Endothelial cell of umbilical vein (primary cell): ENCODE measurements at regions not wholly inside any gene's neighbourhood (a gene's known extent, or its start where the extent isn't known, plus 50 kb on each side); places are given as distances from the start of the nearest gene placed in this dataset.

ENCODE experiments used
- BruUV-seq: library from RNA; stranded (reverse); fragments of 400-500 nt; replicated peaks from 2 replicates; lab custom pipeline; 2021; lab: Mats Ljungman, UMichigan
- CTCF ChIA-PET: fragments of 300-600, 350-600 bp; sonication (Branson Sonifier 250); formaldehyde crosslinking; loops from one replicate; lab custom pipeline; 2021; ENCODE audit warnings: antibody characterized with exemption, inconsistent platforms; lab: Charles Lee
- POLR2A ChIA-PET: fragments of 300-600, 350-600 bp; sonication (Branson Sonifier 250); formaldehyde crosslinking; loops from one replicate; lab custom pipeline; 2021; ENCODE audit warnings: antibody characterized with exemption, inconsistent platforms; lab: Charles Lee
- DNase-seq: peaks from one replicate; pipeline ENCODE4 v3.0.0-alpha.2; 2011; ENCODE audit warnings: low read depth, low spot score
- FAIRE-seq: peaks from 2 replicates; lab custom pipeline; 2011; peaks lifted over from hg19 to GRCh38; lab: Jason Lieb, UNC
- H2AFZ ChIP-seq: 2 replicates; pipeline ENCODE4 v1.6.0; 2012; ENCODE audit warnings: low read depth, low read length, control low read depth, inconsistent platforms
- H3K27ac ChIP-seq: 2 replicates; pipeline ENCODE4 v1.5.1; 2011; ENCODE audit warnings: low read depth, mild to moderate bottlenecking, control low read depth, low read length, moderate library complexity; ENCODE audit not compliant: insufficient read depth
- H3K27me3 ChIP-seq, 2 experiments: 2 replicates each; pipeline versions ENCODE4 v1.6.0 to v1.6.1; 2011; ENCODE audit warnings: low read length in 2 of 2, mixed read lengths in 1 of 2; ENCODE audit not compliant: control insufficient read depth in 2 of 2, insufficient read depth in 2 of 2
- H3K36me3 ChIP-seq, 2 experiments: 2 replicates in 1 of 2; 3 replicates in 1 of 2; pipeline ENCODE4 v1.5.1; 2011; ENCODE audit warnings: low read length in 2 of 2, mild to moderate bottlenecking in 1 of 2, moderate library complexity in 1 of 2; ENCODE audit not compliant: control insufficient read depth in 2 of 2, insufficient read depth in 2 of 2; ENCODE audit errors: extremely low read depth in 1 of 2
- H3K4me1 ChIP-seq: 3 replicates; pipeline ENCODE4 v1.5.1; 2011; ENCODE audit warnings: mild to moderate bottlenecking, low read length; ENCODE audit not compliant: control insufficient read depth, insufficient read depth; ENCODE audit errors: extremely low read depth
- H3K4me2 ChIP-seq: 2 replicates; pipeline ENCODE4 v1.6.1; 2011; ENCODE audit warnings: low read length, control low read depth, mixed read lengths; ENCODE audit not compliant: insufficient read depth
- H3K4me3 ChIP-seq, 3 experiments: fragments of 200-600 bp in 1 of 3; sonication (generic), shearing (Covaris generic) in 1 of 3; replicated peaks in 1 of 3; 2 replicates each; pipeline ENCODE4 v1.5.1; 2011 to 2016; ENCODE audit warnings: control low read depth in 3 of 3, low read length in 3 of 3, mild to moderate bottlenecking in 2 of 3, inconsistent platforms in 1 of 3, low read depth in 1 of 3, moderate library complexity in 1 of 3; ENCODE audit not compliant: insufficient read depth in 1 of 3
- H3K79me2 ChIP-seq: 2 replicates; pipeline ENCODE4 v1.6.0; 2012; ENCODE audit warnings: low read length, inconsistent platforms; ENCODE audit not compliant: control insufficient read depth, insufficient read depth
- H3K9ac ChIP-seq: replicated peaks from 2 replicates; pipeline ENCODE3; 2011; ENCODE audit warnings: low read length, control low read depth; ENCODE audit not compliant: insufficient read depth; ENCODE audit errors: extremely low read depth
- H3K9me1 ChIP-seq: replicated peaks from 3 replicates; pipeline ENCODE4 v1.6.0; 2011; ENCODE audit warnings: mild to moderate bottlenecking, low read length; ENCODE audit not compliant: control insufficient read depth, insufficient read depth; ENCODE audit errors: extremely low read depth
- H3K9me3 ChIP-seq: replicated peaks from 2 replicates; pipeline ENCODE4 v1.5.1; 2012; ENCODE audit warnings: low read length, inconsistent platforms; ENCODE audit not compliant: control insufficient read depth, insufficient read depth
- H4K20me1 ChIP-seq: replicated peaks from 2 replicates; pipeline ENCODE3; 2011; ENCODE audit warnings: mild to moderate bottlenecking, low read length; ENCODE audit not compliant: control insufficient read depth, insufficient read depth; ENCODE audit errors: extremely low read depth
- CTCF ChIP-seq, 2 donors: IDR thresholded peaks; 1 replicate in 1 of 2; 2 replicates in 1 of 2; pipeline ENCODE4 v1.5.1; 2011; ENCODE audit warnings: low read length in 2 of 2, mild to moderate bottlenecking in 2 of 2, moderate library complexity in 2 of 2, control low read depth in 1 of 2, inconsistent platforms in 1 of 2, low read depth in 1 of 2; ENCODE audit not compliant: insufficient read depth in 1 of 2; ENCODE audit errors: extremely low read depth in 1 of 2
- EZH2 ChIP-seq: IDR thresholded peaks from 2 replicates; pipeline ENCODE4 v1.6.1; 2012; ENCODE audit warnings: borderline replicate concordance, low read depth, mild to moderate bottlenecking, moderate library complexity, low read length, inconsistent platforms; ENCODE audit not compliant: severe bottlenecking
- FOS ChIP-seq: IDR thresholded peaks from 2 replicates; pipeline ENCODE4 v1.6.1; 2011; ENCODE audit warnings: mild to moderate bottlenecking, low read length, moderate library complexity, borderline replicate concordance; ENCODE audit not compliant: insufficient read depth
- GATA2 ChIP-seq: IDR thresholded peaks from 2 replicates; pipeline ENCODE4 v1.7.0; 2011; ENCODE audit warnings: low read depth, mild to moderate bottlenecking, moderate library complexity, mixed read lengths, low read length; ENCODE audit not compliant: insufficient read length, insufficient read depth
- JUN ChIP-seq: IDR thresholded peaks from 2 replicates; pipeline ENCODE4 v1.6.1; 2011; ENCODE audit warnings: borderline replicate concordance, low read depth; ENCODE audit not compliant: insufficient read length, insufficient read depth
- MAX ChIP-seq: IDR thresholded peaks from 2 replicates; pipeline ENCODE4 v1.6.1; 2011; ENCODE audit not compliant: insufficient read depth, insufficient read length
- MYC ChIP-seq: IDR thresholded peaks from one replicate; pipeline ENCODE4 v1.6.1; 2011; ENCODE audit warnings: mild to moderate bottlenecking, low read depth, low read length
- POLR2A ChIP-seq: IDR thresholded peaks from 2 replicates; pipeline ENCODE4 v1.6.1; 2012; ENCODE audit warnings: low read depth, mild to moderate bottlenecking, control low read depth, low read length
- POLR2AphosphoS5 ChIP-seq: IDR thresholded peaks from 2 replicates; pipeline ENCODE4 v1.6.1; 2012; ENCODE audit warnings: low read depth, mild to moderate bottlenecking, control low read depth, low read length, moderate library complexity; ENCODE audit not compliant: insufficient read depth
- dilution Hi-C: fragments of 300-500 bp; cut with MboI; formaldehyde crosslinking; loops from one replicate; pipeline ENCODE4 v1.15.0; 2019; ENCODE audit warnings: low sequenced_read_pairs; ENCODE audit not compliant: extremely low pct_ligation_motif_present
- intact Hi-C: fragments of 100-400 bp; cut with micrococcal nuclease; formaldehyde crosslinking; loops from one replicate; pipeline ENCODE4 v1.10.0; 2022

- H3K79me2 ChIP-seq: no peaks in the 10 kb centered on the region
- peaks cover 4% of the 10 kb centered on the region for H3K9me1 ChIP-seq
- H3K4me3 ChIP-seq: no peak overlapping the region
- no TSS peak for BruUV-seq
- no peak overlapping the region for H3K9ac ChIP-seq
- H2AFZ ChIP-seq: no peak overlapping the region
- no peak overlapping the region for H3K27ac ChIP-seq
- H3K9me3 ChIP-seq: no peaks in the 10 kb centered on the region
- TF ChIP-seq JUN (no peak), MAX (no peak), FOS (no peak), GATA2 (no peak), EZH2 (no peak), POLR2AphosphoS5 (no peak), CTCF (IDR thresholded peaks at IDR 0.05; ENCODE audit: extremely low read depth in 1 of 2, insufficient read depth in 1 of 2, low read depth in 1 of 2, low read length in 2 of 2) (no peak), MYC (no peak), POLR2A (no peak)
- no peaks in the 10 kb centered on the region for H3K36me3 ChIP-seq
- no peaks in the 10 kb centered on the region for H3K4me1 ChIP-seq
- POLR2A ChIA-PET: no interaction called here
- CTCF ChIA-PET: no interaction called here
- H4K20me1 ChIP-seq: no peaks in the 10 kb centered on the region
- no peak overlapping the region for H3K4me2 ChIP-seq
- intact Hi-C loops: loop anchor here (10.0 kb wide), 1 partner anchor 595 kb away; no protein-coding TSS in a partner anchor
- no peak for DNase-seq
- FAIRE-seq: no peak
- no peaks in the 10 kb centered on the region for H3K27me3 ChIP-seq
- dilution Hi-C loops: no loop called here
These were observed 402.9 kb downstream of the PCDH18 start for GRCh38 chr4:137129441-137129840.
